ENCODE measurements at regions not wholly inside any gene's neighbourhood (a gene's known extent, or its start where the extent isn't known, plus 50 kb on each side); places are given as distances from the start of the nearest gene placed in this dataset.

DNA sequence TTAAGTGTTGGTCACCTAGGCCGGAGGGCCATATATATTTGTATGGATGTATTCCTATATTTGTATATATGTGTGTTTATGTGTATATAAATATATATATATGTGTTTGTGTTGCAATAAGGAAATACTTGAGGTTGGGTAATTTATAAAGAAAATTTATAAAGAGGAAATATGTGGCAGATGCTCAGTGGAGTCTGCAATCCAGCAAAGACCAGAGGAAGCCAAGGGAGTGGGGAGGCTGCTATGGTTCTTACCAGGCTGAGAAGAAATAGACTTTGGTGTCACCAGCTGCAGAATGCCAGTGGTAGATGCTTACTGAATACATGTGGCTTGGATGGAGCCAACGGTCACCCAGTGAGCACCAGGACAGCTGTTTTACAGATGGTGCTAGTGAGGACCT, 97.4 kb upstream of the ELOVL5 start:
- Mint-ChIP-seq H3K4me1 (ENCODE audit: low read depth, unreplicated experiment) (no peaks in the 10 kb centered on the region), H3K9me3 (ENCODE audit: unreplicated experiment) (no peaks in the 10 kb centered on the region), H3K27ac (ENCODE audit: unreplicated experiment) (no peak overlapping the region), H3K4me3 (ENCODE audit: unreplicated experiment) (no peak overlapping the region), H3K36me3 (ENCODE audit: unreplicated experiment) (no peaks in the 10 kb centered on the region), H3K27me3 (ENCODE audit: unreplicated experiment) (no peaks in the 10 kb centered on the region)
- TF ChIP-seq, protein P1, sequence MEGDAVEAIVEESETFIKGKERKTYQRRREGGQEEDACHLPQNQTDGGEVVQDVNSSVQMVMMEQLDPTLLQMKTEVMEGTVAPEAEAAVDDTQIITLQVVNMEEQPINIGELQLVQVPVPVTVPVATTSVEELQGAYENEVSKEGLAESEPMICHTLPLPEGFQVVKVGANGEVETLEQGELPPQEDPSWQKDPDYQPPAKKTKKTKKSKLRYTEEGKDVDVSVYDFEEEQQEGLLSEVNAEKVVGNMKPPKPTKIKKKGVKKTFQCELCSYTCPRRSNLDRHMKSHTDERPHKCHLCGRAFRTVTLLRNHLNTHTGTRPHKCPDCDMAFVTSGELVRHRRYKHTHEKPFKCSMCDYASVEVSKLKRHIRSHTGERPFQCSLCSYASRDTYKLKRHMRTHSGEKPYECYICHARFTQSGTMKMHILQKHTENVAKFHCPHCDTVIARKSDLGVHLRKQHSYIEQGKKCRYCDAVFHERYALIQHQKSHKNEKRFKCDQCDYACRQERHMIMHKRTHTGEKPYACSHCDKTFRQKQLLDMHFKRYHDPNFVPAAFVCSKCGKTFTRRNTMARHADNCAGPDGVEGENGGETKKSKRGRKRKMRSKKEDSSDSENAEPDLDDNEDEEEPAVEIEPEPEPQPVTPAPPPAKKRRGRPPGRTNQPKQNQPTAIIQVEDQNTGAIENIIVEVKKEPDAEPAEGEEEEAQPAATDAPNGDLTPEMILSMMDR (IDR thresholded peaks at IDR 0.05; ENCODE audit: partially characterized antibody, unreplicated experiment): no peak
- DNase-seq: no peak

DNA sequence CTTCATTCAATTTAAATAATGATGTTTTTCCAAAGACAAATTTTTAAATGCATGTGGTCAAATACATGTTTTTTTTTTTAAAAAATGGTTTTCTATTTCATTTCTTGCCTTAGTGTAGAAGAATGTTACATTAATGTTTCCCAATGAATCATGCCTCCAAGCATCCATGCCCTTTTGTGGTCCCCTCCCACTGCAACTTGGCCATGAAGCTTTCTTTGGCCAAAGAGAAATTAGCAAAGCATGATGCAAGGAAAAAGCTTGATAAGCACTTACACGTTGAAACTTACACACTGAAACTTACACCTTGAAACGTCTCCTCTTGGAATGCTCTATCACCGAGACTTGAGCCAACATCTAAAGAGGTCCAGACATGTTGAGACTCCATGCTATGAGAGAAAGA, 93.0 kb upstream of the ELOVL5 start:
- Mint-ChIP-seq H3K27me3 (ENCODE audit: unreplicated experiment) (no peaks in the 10 kb centered on the region), H3K27ac (ENCODE audit: unreplicated experiment) (no peak overlapping the region), H3K36me3 (ENCODE audit: unreplicated experiment) (no peaks in the 10 kb centered on the region), H3K9me3 (ENCODE audit: unreplicated experiment) (no peaks in the 10 kb centered on the region), H3K4me1 (ENCODE audit: low read depth, unreplicated experiment) (no peaks in the 10 kb centered on the region), H3K4me3 (ENCODE audit: unreplicated experiment) (no peak overlapping the region)
- TF ChIP-seq, protein P1 (IDR thresholded peaks at IDR 0.05; ENCODE audit: partially characterized antibody, unreplicated experiment): no peak
- DNase-seq: no peak

DNA sequence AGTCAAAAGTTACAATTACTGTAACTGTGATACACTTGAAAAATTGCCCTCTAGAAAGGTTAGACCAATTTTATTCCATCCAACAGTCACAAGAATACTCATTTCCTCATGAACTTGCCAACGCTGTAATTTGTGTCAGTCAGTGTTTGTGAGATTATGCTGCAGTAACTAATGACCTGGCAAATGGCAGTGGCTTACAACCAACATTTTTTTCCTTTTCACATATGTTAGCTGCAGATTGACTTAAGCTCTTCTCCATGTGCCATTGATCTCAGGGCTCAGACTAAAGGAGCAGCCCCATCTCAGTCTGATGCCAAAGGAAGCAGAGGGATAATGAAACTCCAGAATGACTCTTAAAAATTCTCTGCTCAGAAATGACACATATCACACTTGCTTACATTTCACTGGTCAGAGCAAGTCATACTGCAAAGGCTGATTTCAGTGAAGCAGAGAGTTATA, 92.3 kb upstream of the ELOVL5 start:
- H3K4me3 Mint-ChIP-seq (ENCODE audit: unreplicated experiment): no peak overlapping the region
- H3K4me1 Mint-ChIP-seq (ENCODE audit: low read depth, unreplicated experiment): no peaks in the 10 kb centered on the region
- no peak for DNase-seq
- H3K36me3 Mint-ChIP-seq (ENCODE audit: unreplicated experiment): no peaks in the 10 kb centered on the region
- H3K27ac Mint-ChIP-seq (ENCODE audit: unreplicated experiment): no peak overlapping the region
- TF ChIP-seq, protein P1 (IDR thresholded peaks at IDR 0.05; ENCODE audit: partially characterized antibody, unreplicated experiment): no peak
- H3K27me3 Mint-ChIP-seq (ENCODE audit: unreplicated experiment): no peaks in the 10 kb centered on the region
- no peaks in the 10 kb centered on the region for H3K9me3 Mint-ChIP-seq (ENCODE audit: unreplicated experiment)

DNA sequence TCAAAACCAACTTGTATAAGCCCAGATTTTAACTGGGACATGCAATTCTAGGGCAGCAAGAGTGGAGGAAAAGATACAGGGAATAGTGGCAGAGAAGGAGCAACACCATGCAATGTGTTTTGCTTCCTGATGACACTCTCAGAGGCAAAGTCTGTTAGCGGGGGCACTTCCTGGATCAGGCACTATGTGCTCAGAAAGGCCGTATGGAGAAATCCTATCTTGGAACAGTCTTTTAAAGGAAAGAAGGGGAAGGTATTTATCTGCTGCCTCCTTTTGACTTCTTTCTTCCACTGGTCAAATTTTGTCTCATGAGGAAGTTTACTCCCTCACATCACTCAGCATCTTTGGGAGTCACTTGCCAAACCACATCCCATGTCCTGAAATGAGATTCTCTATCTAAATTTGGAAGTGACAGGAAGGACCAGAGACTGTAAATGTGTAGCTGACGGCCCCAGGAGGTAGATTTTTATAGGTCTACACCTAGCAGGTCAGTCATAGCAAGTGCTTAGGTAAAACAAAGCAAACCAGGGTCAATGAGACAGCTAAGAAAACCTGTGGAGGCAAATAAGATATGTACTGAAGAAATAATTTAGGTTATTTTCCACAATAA, 91.7 kb upstream of the ELOVL5 start:
- Mint-ChIP-seq H3K4me3 (ENCODE audit: unreplicated experiment) (no peak overlapping the region), H3K27me3 (ENCODE audit: unreplicated experiment) (no peaks in the 10 kb centered on the region), H3K9me3 (ENCODE audit: unreplicated experiment) (no peaks in the 10 kb centered on the region), H3K36me3 (ENCODE audit: unreplicated experiment) (no peaks in the 10 kb centered on the region), H3K27ac (ENCODE audit: unreplicated experiment) (no peak overlapping the region), H3K4me1 (ENCODE audit: low read depth, unreplicated experiment) (no peaks in the 10 kb centered on the region)
- no peak for DNase-seq
- TF ChIP-seq, protein P1 (IDR thresholded peaks at IDR 0.05; ENCODE audit: partially characterized antibody, unreplicated experiment): no peak

DNA sequence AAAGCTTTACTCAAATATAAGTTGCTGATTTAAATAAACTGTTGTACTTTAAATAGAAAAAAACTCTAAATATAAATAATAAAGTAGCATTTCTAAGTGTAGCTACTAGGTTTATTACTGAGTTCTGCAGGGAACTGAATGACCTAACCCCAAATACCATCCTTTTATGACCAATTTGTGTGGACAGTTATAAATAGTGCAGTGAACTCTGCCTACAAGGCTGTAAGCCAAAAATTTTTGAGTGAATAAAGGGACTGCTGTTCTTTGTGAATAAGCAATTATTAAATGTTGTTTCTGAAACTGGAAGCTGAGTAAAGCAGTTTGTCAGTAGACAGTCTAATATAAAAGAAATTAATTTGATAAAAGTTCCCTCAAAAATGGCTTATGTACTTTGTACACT, 90.8 kb upstream of the ELOVL5 start:
- TF ChIP-seq, protein P1 (IDR thresholded peaks at IDR 0.05; ENCODE audit: partially characterized antibody, unreplicated experiment): no peak
- Mint-ChIP-seq H3K27ac (ENCODE audit: unreplicated experiment) (no peak overlapping the region), H3K4me3 (ENCODE audit: unreplicated experiment) (no peak overlapping the region), H3K27me3 (ENCODE audit: unreplicated experiment) (no peaks in the 10 kb centered on the region), H3K4me1 (ENCODE audit: low read depth, unreplicated experiment) (no peaks in the 10 kb centered on the region), H3K36me3 (ENCODE audit: unreplicated experiment) (no peaks in the 10 kb centered on the region), H3K9me3 (ENCODE audit: unreplicated experiment) (no peaks in the 10 kb centered on the region)
- DNase-seq: no peak

All from glutamatergic neuron (in vitro differentiated cells).